ENCODE measurements at regions not wholly inside any gene's neighbourhood (a gene's known extent, or its start where the extent isn't known, plus 50 kb on each side); places are given as distances from the start of the nearest gene placed in this dataset.
"Not testable (repeated sequence)": the region's sequence is repeated elsewhere in the genome, so short reads cannot be mapped to it uniquely, and the experiment has no call there.

DNA sequence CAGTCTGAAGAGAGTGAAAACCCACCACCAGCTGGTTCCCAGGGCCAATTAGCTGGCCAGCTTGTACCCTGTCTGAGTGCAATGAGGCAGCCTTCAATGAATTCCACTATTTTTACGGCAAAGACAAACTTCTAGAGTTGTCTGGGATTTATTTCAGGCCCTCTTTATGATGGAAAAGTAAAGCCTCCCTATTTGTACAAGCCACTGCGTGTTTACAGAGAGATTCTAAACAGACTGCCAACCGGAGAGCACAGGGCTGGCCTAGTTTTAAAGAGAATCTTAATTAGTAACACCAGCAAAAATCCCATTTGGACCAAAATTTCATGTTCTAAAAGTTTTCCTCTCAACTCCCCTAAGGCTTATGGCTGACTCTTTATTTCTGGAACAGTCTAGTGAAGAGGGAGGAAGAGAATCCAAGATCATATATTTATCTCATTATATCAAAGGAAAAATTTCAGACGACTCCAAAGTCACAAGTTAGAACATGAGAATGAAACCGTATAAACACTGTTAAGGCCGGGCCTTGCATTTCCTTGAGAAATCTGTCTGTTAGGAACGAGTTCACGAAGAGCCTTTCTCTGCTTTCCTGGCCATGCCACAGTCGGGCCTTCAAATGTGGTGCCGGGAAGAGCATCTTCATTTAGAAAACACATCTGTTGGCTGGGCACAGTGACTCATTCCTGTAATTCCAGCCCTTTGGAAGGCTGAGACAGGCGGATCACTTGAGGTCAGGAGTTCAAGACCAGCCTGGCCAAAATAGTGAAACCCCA, 724.6 kb upstream of the NRP1 start:
- in situ Hi-C loops (cut with MboI; ENCODE audit: low pct_unique_long_range_greater_than_20kb, low sequenced_read_pairs): no loop called here
- no peak for DNase-seq

GRCh38 chr10:34055410-34055985, 721.0 kb upstream of the NRP1 start:
- in situ Hi-C loops (cut with MboI; ENCODE audit: low pct_unique_long_range_greater_than_20kb, low sequenced_read_pairs); DNase-seq: not testable (repeated sequence)

- in situ Hi-C loops (cut with MboI; ENCODE audit: low pct_unique_long_range_greater_than_20kb, low sequenced_read_pairs): no loop called here
- no peak for DNase-seq
Measured at GRCh38 chr10:34049887-34050286, 715.4 kb upstream of the NRP1 start.

- in situ Hi-C loops (cut with MboI; ENCODE audit: low pct_unique_long_range_greater_than_20kb, low sequenced_read_pairs): no loop called here
Measured at GRCh38 chr10:34049469-34049868, 715.0 kb upstream of the NRP1 start.

GRCh38 chr10:34047389-34047788, 712.9 kb upstream of the NRP1 start:
- no peak for DNase-seq
- in situ Hi-C loops (cut with MboI; ENCODE audit: low pct_unique_long_range_greater_than_20kb, low sequenced_read_pairs): no loop called here

More at GRCh38 chr10:34049469-34049868, 715.0 kb upstream of the NRP1 start:
- no peak for DNase-seq

GRCh38 chr10:34046506-34047034, 712.1 kb upstream of the NRP1 start:
- DNase-seq: no peak
- in situ Hi-C loops (cut with MboI; ENCODE audit: low pct_unique_long_range_greater_than_20kb, low sequenced_read_pairs): no loop called here

DNA sequence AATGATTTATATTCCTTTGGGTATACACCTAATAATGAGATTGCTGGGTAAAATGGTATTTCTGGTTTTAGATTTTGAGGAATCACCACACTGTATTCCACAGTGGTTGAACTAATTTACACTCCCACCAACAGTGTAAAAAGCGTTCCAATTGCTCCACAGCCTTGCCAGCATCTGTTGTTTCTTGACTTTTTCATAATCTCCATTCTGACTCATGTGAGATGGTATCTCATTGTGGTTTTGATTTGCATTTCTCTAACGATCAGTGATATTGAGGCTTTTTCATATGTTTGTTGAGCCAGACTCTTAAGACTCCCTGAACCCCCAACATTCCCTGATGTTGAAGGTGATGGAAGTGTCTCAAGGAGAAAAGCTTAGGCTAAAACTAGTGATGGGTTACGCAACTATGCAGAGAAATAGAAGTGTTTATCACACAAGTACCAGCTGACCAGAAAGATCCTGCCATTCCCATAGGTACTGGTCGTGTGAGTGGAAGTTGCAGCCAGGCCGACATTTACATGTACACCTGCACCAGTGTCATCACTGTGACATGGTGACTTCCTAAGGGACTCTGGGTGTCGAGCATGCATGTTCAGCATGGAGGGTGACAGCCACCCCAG, 711.2 kb upstream of the NRP1 start:
- no peak for DNase-seq
- in situ Hi-C loops (cut with MboI; ENCODE audit: low pct_unique_long_range_greater_than_20kb, low sequenced_read_pairs): no loop called here

GRCh38 chr10:34041871-34042270, 707.4 kb upstream of the NRP1 start:
- in situ Hi-C loops (cut with MboI; ENCODE audit: low pct_unique_long_range_greater_than_20kb, low sequenced_read_pairs): no loop called here

GRCh38 chr10:34037499-34037898, 703.0 kb upstream of the NRP1 start:
- in situ Hi-C loops (cut with MboI; ENCODE audit: low pct_unique_long_range_greater_than_20kb, low sequenced_read_pairs): no loop called here
- no peak for DNase-seq

More at GRCh38 chr10:34041871-34042270, 707.4 kb upstream of the NRP1 start:
- DNase-seq: no peak

- DNase-seq; in situ Hi-C loops (cut with MboI; ENCODE audit: low pct_unique_long_range_greater_than_20kb, low sequenced_read_pairs): not testable (repeated sequence)
Measured at GRCh38 chr10:34035241-34035790, 700.8 kb upstream of the NRP1 start.

GRCh38 chr10:34033078-34033477, 698.6 kb upstream of the NRP1 start:
- no peak for DNase-seq
- in situ Hi-C loops (cut with MboI; ENCODE audit: low pct_unique_long_range_greater_than_20kb, low sequenced_read_pairs): no loop called here

DNA sequence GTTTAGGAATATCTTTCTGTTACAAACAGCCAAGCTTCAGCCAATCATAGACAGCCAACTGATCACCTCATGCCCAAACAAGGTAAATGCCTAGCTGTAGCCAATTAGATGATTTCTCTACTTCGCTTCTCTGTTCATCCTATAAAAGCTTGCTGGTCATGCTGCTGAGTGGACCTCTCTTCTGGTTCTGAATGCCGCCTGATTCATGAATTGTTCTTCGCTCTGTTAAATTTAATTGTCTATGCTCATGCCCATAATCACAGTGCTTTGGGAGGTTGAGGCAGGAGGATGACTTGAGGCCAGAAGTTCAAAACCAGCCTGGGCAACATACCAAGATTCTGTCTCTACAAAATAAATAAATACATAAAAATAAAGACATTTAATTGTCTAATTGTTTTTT, 698.1 kb upstream of the NRP1 start:
- no peak for DNase-seq
- in situ Hi-C loops (cut with MboI; ENCODE audit: low pct_unique_long_range_greater_than_20kb, low sequenced_read_pairs): no loop called here

DNA sequence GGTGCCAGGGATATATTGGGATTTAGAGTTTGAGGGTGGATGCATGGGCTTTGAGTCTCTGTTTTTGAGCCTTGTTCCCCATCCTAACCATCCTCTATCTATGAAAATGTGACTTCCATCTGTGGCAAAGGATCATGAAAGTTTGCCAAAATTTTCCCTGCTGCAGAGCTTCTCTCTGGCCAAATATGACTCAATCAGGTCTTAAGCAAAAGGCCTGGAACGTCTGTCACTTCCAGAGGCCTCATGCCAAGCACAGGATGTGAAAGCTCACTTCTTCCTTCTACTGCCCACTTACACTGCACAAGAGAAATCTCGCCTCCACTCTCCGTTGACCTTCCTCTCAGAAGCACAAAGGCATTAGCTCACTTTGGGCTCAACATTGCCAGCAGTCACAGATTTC, 696.9 kb upstream of the NRP1 start:
- no peak for DNase-seq
- in situ Hi-C loops (cut with MboI; ENCODE audit: low pct_unique_long_range_greater_than_20kb, low sequenced_read_pairs): no loop called here

GRCh38 chr10:34029455-34029854, 695.0 kb upstream of the NRP1 start:
- in situ Hi-C loops (cut with MboI; ENCODE audit: low pct_unique_long_range_greater_than_20kb, low sequenced_read_pairs): no loop called here
- DNase-seq: no peak

- in situ Hi-C loops (cut with MboI; ENCODE audit: low pct_unique_long_range_greater_than_20kb, low sequenced_read_pairs): no loop called here
Measured at GRCh38 chr10:34028936-34029335, 694.5 kb upstream of the NRP1 start.

DNA sequence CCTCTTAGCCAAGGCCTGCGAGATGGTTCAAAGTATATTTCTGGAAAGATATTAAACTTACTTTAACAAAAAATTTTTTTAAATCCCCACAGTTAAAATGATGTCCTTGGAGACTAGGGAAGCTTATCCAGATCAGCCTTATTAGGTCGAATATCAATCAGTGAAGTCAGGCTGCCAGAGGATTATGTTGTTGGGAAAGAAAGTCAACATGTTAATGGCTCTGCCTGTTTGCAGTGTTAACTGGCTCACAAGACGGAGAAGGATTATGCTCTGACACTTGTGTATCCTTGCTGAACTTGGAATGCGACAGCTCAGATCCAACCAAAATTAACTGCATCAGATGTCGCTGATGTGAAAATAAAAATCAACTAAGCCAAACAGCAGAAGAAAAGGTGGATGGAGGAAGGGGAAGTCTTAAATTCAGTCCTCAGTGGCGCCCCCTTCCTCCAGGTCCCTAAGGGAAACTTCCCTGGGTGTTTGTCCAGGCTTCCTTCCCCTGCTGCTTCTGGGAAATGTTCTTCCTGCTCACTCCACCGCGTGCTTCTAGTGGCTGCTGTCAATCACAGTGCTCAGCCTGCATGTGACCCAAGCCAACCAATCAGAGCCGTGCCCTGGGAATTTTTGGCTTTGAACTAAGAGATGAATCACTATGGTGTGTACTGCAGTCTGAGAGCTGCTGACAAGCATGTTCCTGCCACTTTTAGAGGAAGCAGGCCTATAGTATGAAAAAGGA, 690.4 kb upstream of the NRP1 start:
- in situ Hi-C loops (cut with MboI; ENCODE audit: low pct_unique_long_range_greater_than_20kb, low sequenced_read_pairs): no loop called here
- peak; percentile 11 for DNase-seq

More at GRCh38 chr10:34028936-34029335, 694.5 kb upstream of the NRP1 start:
- DNase-seq: no peak

- in situ Hi-C loops (cut with MboI; ENCODE audit: low pct_unique_long_range_greater_than_20kb, low sequenced_read_pairs): no loop called here
- DNase-seq: no peak
Measured at GRCh38 chr10:34024282-34024681, 689.8 kb upstream of the NRP1 start.

GRCh38 chr10:34022195-34022594, 687.7 kb upstream of the NRP1 start:
- in situ Hi-C loops (cut with MboI; ENCODE audit: low pct_unique_long_range_greater_than_20kb, low sequenced_read_pairs): no loop called here
- DNase-seq: no peak

- in situ Hi-C loops (cut with MboI; ENCODE audit: low pct_unique_long_range_greater_than_20kb, low sequenced_read_pairs): no loop called here
Measured at GRCh38 chr10:34018784-34019183, 684.3 kb upstream of the NRP1 start.

More at GRCh38 chr10:34018784-34019183, 684.3 kb upstream of the NRP1 start:
- DNase-seq: no peak
